Esophagus muscularis mucosa (tissue), 4 donors: ENCODE measurements at regions not wholly inside any gene's neighbourhood (a gene's known extent, or its start where the extent isn't known, plus 50 kb on each side); places are given as distances from the start of the nearest gene placed in this dataset.

Experiments
- DNase-seq: peaks from one replicate; pipeline ENCODE4 v3.0.0-alpha.2; 2017; ENCODE audit errors: extremely low spot score
- H3K27ac ChIP-seq, 4 donors: fragments of 200-600 bp; sonication (generic); replicated peaks in 1 of 4; 1 replicate in 3 of 4; 2 replicates in 1 of 4; pipeline ENCODE4 v1.5.1; 2016 to 2019; ENCODE audit warnings: mild to moderate bottlenecking in 1 of 4
- H3K27me3 ChIP-seq, 4 donors: fragments of 200-600 bp; sonication (generic); one replicate each; pipeline versions ENCODE4 v1.5.1 to v1.6.0; 2016 to 2019
- H3K36me3 ChIP-seq, 4 donors: fragments of 200-600 bp; sonication (generic); one replicate each; pipeline ENCODE4 v1.5.1; 2016 to 2019
- H3K4me1 ChIP-seq, 4 donors: fragments of 200-600 bp; sonication (generic); one replicate each; pipeline ENCODE4 v1.5.1; 2016 to 2019
- H3K4me3 ChIP-seq, 4 donors: fragments of 200-600 bp; sonication (generic); 1 replicate in 2 of 4; 2 replicates in 2 of 4; pipeline ENCODE4 v1.5.1; 2016 to 2019; ENCODE audit warnings: mild to moderate bottlenecking in 4 of 4, moderate library complexity in 1 of 4
- H3K9me3 ChIP-seq, 4 donors: fragments of 200-600 bp; sonication (generic); 1 replicate in 3 of 4; 2 replicates in 1 of 4; pipeline ENCODE4 v1.5.1; 2016 to 2019
- CTCF ChIP-seq, 3 experiments: fragments of 200-600 bp in 2 of 3; fragments of 450-650 bp in 1 of 3; sonication (generic) in 2 of 3; IDR thresholded peaks; one replicate each; pipeline ENCODE4 v1.5.1; 2017 to 2019; ENCODE audit warnings: antibody characterized with exemption in 3 of 3, mild to moderate bottlenecking in 2 of 3, moderate library complexity in 1 of 3
- EP300 ChIP-seq: sonication (generic); formaldehyde crosslinking; IDR thresholded peaks from one replicate; pipeline ENCODE4 v1.6.1; 2017; ENCODE audit warnings: antibody characterized with exemption
- POLR2A ChIP-seq: fragments of 450-650 bp; IDR thresholded peaks from one replicate; pipeline ENCODE4 v1.6.1; 2017; ENCODE audit warnings: antibody characterized with exemption, moderate library complexity, mild to moderate bottlenecking, low read depth
- POLR2AphosphoS5 ChIP-seq, 2 donors: sonication (generic); formaldehyde crosslinking; IDR thresholded peaks; one replicate each; pipeline ENCODE4 v1.6.1; 2017; ENCODE audit warnings: antibody characterized with exemption in 2 of 2
- WGBS: methylation state at CpG from one replicate; pipeline ENCODE4 v1.1.5; 2018; 5-methylcytosine and 5-hydroxymethylcytosine counted together
- intact Hi-C: fragments of 100-400 bp; cut with DNase I; formaldehyde crosslinking; loops from one replicate; pipeline ENCODE4 v1.15.1; 2023

DNA sequence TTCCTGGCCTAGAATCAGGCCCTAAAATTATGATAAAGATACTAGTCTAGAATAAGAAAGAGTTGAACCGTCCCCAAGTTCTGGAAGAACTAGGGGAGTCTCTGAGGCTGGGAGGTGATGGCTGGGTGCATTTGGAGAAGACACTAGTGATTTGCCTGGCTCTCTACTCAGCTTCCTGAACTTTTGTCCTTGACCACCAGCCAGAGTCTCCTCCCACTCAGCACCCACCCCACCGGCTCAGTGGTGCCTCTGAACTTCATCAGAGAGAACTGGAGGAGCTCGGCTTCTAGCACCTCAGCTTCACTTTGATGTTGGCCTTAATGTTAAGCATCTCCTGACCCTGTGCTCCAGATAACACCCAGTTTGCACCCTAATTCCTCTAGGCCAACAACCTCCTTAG, 73.0 kb downstream of the PERP start:
- no peaks in the 10 kb centered on the region for H3K9me3 ChIP-seq
- no peaks in the 10 kb centered on the region for H3K36me3 ChIP-seq
- intact Hi-C loops: loop anchor here (5.0 kb wide), 1 partner anchor 53 kb away; no protein-coding TSS in a partner anchor
- TF ChIP-seq CTCF (IDR thresholded peaks at IDR 0.05) (no peak), POLR2AphosphoS5 (IDR thresholded peaks at IDR 0.05) (no peak), POLR2A (no peak), EP300 (no peak)
- no peaks in the 10 kb centered on the region for H3K27me3 ChIP-seq
- no peak overlapping the region for H3K4me3 ChIP-seq
- no peak for DNase-seq
- H3K4me1 ChIP-seq: peaks cover 4 to 33% (median 27%) of the 10 kb centered on the region in 4 donors
- WGBS: 78% methylated on average over 3 of the region's 3 CpGs
- H3K27ac ChIP-seq: no peak overlapping the region

- DNase-seq: no peak
- Histone ChIP-seq H3K36me3 (no peaks in the 10 kb centered on the region), H3K4me3 (no peak overlapping the region), H3K27ac (no peak overlapping the region), H3K27me3 (no peaks in the 10 kb centered on the region), H3K9me3 (no peaks in the 10 kb centered on the region), H3K4me1 (peaks cover 4 to 30% (median 27%) of the 10 kb centered on the region in 4 donors)
- WGBS: 87% methylated on average over 5 of the region's 5 CpGs
- intact Hi-C loops: no loop called here
- TF ChIP-seq POLR2AphosphoS5 (IDR thresholded peaks at IDR 0.05) (no peak), CTCF (IDR thresholded peaks at IDR 0.05) (no peak), EP300 (no peak), POLR2A (no peak)
Observed at GRCh38 chr6:138035070-138035469, 72.1 kb downstream of the PERP start.

DNA sequence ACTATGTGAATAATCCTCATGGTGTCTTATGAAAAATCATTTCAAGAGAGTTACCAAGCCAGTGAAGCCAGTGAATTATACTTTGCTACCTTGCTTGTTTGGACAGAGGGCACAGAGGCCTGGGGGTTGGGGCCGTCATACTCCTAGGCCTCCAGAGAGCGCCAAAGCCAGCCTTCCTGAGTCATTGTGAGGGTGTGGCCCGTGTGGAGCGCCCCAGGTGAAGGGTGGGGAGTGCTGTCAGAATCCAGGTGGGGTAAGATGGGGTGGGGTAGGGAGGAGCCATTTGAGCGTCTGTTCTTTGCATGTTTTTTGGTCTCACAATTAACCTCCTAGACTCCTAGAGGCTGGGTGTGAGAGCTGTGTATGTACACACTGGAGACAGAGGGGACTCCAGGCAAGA, 71.1 kb downstream of the PERP start:
- DNase-seq: peak; percentile 78
- Histone ChIP-seq H3K27ac (no peak overlapping the region), H3K4me1 (peaks cover 4 to 20% (median 18%) of the 10 kb centered on the region in 4 donors), H3K27me3 (no peaks in the 10 kb centered on the region), H3K4me3 (no peak overlapping the region), H3K36me3 (no peaks in the 10 kb centered on the region), H3K9me3 (no peaks in the 10 kb centered on the region)
- no peak for TF ChIP-seq EP300
- TF ChIP-seq CTCF (IDR thresholded peaks at IDR 0.05): no peak
- no peak for TF ChIP-seq POLR2A
- no peak for TF ChIP-seq POLR2AphosphoS5 (IDR thresholded peaks at IDR 0.05)
- intact Hi-C loops: no loop called here
- 64% methylated on average over 5 of the region's 5 CpGs for WGBS

DNA sequence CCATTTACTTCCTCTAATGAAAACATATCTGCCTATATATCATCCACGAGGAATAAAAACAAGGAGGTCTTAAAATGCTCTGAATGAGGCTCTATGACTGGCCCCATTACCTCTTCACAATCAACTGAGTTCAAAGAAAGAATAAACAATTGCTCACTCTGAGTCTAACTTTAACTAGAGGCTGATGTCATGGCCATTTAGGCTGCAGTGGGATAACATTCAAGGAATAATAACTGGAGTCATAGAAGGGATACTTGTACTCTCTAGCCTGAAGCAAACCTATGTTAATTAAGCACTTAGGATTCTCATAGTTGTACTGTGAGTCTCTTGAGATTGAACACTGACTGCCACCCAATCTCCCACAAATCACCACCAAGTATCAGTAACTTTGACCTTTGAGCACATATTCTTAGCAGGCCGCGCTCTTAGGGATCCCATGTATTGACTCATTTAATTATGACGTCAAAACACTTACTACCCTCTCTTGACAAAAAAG, 70.2 kb downstream of the PERP start:
- Histone ChIP-seq H3K27me3 (no peaks in the 10 kb centered on the region), H3K4me1 (peaks cover 4 to 12% (median 10%) of the 10 kb centered on the region in 4 donors), H3K9me3 (no peaks in the 10 kb centered on the region), H3K27ac (no peak overlapping the region), H3K36me3 (no peaks in the 10 kb centered on the region), H3K4me3 (no peak overlapping the region)
- 89% methylated on average over 4 of the region's 4 CpGs for WGBS
- peak; percentile 62 for DNase-seq
- no peak for TF ChIP-seq POLR2A
- no peak for TF ChIP-seq EP300
- TF ChIP-seq CTCF (IDR thresholded peaks at IDR 0.05): no peak
- no peak for TF ChIP-seq POLR2AphosphoS5 (IDR thresholded peaks at IDR 0.05)
- intact Hi-C loops: no loop called here

GRCh38 chr6:138038142-138038870, 68.9 kb downstream of the PERP start:
- Histone ChIP-seq H3K4me3 (no peak overlapping the region), H3K9me3 (peaks cover 0 to 5% (median 0%) of the 10 kb centered on the region in 4 donors), H3K27me3 (no peaks in the 10 kb centered on the region), H3K27ac (no peak overlapping the region), H3K36me3 (no peaks in the 10 kb centered on the region), H3K4me1 (no peaks in the 10 kb centered on the region)
- intact Hi-C loops: no loop called here
- TF ChIP-seq CTCF (IDR thresholded peaks at IDR 0.05) (no peak), POLR2A (no peak), POLR2AphosphoS5 (IDR thresholded peaks at IDR 0.05) (no peak), EP300 (no peak)
- WGBS: 93% methylated on average over 7 of the region's 7 CpGs
- peak; percentile 74 for DNase-seq
